GM21528 (cell line): ENCODE measurements at regions not wholly inside any gene's neighbourhood (a gene's known extent, or its start where the extent isn't known, plus 50 kb on each side); places are given as distances from the start of the nearest gene placed in this dataset.

Experiments used
- ATAC-seq: cut with Tn5 transposase; IDR thresholded peaks from one replicate; pipeline ENCODE4 v1.9.1; 2021; ENCODE audit warnings: mild to moderate bottlenecking, moderate library complexity; ENCODE audit not compliant: unreplicated experiment, low FRiP score

GRCh38 chr3:106247902-106248684 is 379.3 kb upstream of the CBLB start:
- no peak for ATAC-seq

GRCh38 chr3:106249159-106249558 is 380.3 kb upstream of the CBLB start:
- no peak for ATAC-seq

GRCh38 chr3:106249981-106250380 is 381.2 kb upstream of the CBLB start:
- ATAC-seq = no peak

- ATAC-seq = no peak
Measured at GRCh38 chr3:106251160-106251892, 382.5 kb upstream of the CBLB start.

GRCh38 chr3:106255870-106256248 is 387.0 kb upstream of the CBLB start:
- peak; percentile 97 for ATAC-seq

- peak; percentile 36 for ATAC-seq
Measured at GRCh38 chr3:106256249-106256957, 387.6 kb upstream of the CBLB start.

GRCh38 chr3:106257172-106257571 is 388.4 kb upstream of the CBLB start:
- no peak for ATAC-seq

GRCh38 chr3:106261396-106261795 is 392.6 kb upstream of the CBLB start:
- ATAC-seq = no peak

- ATAC-seq = no peak
Measured at GRCh38 chr3:106261915-106262683, 393.3 kb upstream of the CBLB start.

GRCh38 chr3:106263011-106263410 is 394.2 kb upstream of the CBLB start:
- no peak for ATAC-seq

- no peak for ATAC-seq
Measured at GRCh38 chr3:106263546-106263945, 394.7 kb upstream of the CBLB start.

GRCh38 chr3:106265704-106266103 is 396.9 kb upstream of the CBLB start:
- ATAC-seq = no peak

- ATAC-seq = no peak
Measured at GRCh38 chr3:106268696-106269095, 399.9 kb upstream of the CBLB start.

- no peak for ATAC-seq
Measured at GRCh38 chr3:106272302-106272701, 403.5 kb upstream of the CBLB start.

- ATAC-seq = no peak
Measured at GRCh38 chr3:106275592-106275991, 406.8 kb upstream of the CBLB start.

- ATAC-seq = no peak
Measured at GRCh38 chr3:106276151-106276550, 407.3 kb upstream of the CBLB start.

GRCh38 chr3:106276755-106277612 is 408.2 kb upstream of the CBLB start:
- ATAC-seq = no peak

- ATAC-seq = no peak
Measured at GRCh38 chr3:106277731-106278130, 408.9 kb upstream of the CBLB start.

- ATAC-seq = no peak
Measured at GRCh38 chr3:106281221-106281620, 412.4 kb upstream of the CBLB start.

GRCh38 chr3:106282943-106283342 is 414.1 kb upstream of the CBLB start:
- no peak for ATAC-seq
